T-helper 17 cell (primary cell): ENCODE measurements at regions not wholly inside any gene's neighbourhood (a gene's known extent, or its start where the extent isn't known, plus 50 kb on each side); places are given as distances from the start of the nearest gene placed in this dataset.

Experiments
- ATAC-seq: fragments of 150-1000 bp; cut with Tn5 transposase; 2 replicates; pipeline ENCODE4 v1.10.0; 2021; ENCODE audit warnings: mild to moderate bottlenecking, moderate library complexity
- DNase-seq, 3 donors: peaks; one replicate each; pipeline versions ENCODE4 v3.0.0 to v3.0.0-alpha.2; 2020 to 2021
- H3K9me3 ChIP-seq: one replicate; pipeline ENCODE4 v1.7.0; 2013; ENCODE audit warnings: low read length, mild to moderate bottlenecking; ENCODE audit not compliant: control insufficient read depth, poor library complexity, severe bottlenecking
- H3K27ac Mint-ChIP-seq: one replicate; pipeline ENCODE4 v1.8.0; 2022; ENCODE audit warnings: mild to moderate bottlenecking, moderate library complexity, mixed read lengths
- H3K27me3 Mint-ChIP-seq: one replicate; pipeline ENCODE4 v1.8.0; 2022; ENCODE audit warnings: mixed read lengths
- H3K36me3 Mint-ChIP-seq: one replicate; pipeline ENCODE4 v1.8.0; 2022; ENCODE audit warnings: low read depth, mixed read lengths
- H3K4me1 Mint-ChIP-seq: one replicate; pipeline ENCODE4 v1.8.0; 2022; ENCODE audit warnings: mild to moderate bottlenecking, mixed read lengths
- H3K4me3 Mint-ChIP-seq: one replicate; pipeline ENCODE4 v1.8.0; 2022; ENCODE audit warnings: mild to moderate bottlenecking, moderate library complexity, mixed read lengths

DNA sequence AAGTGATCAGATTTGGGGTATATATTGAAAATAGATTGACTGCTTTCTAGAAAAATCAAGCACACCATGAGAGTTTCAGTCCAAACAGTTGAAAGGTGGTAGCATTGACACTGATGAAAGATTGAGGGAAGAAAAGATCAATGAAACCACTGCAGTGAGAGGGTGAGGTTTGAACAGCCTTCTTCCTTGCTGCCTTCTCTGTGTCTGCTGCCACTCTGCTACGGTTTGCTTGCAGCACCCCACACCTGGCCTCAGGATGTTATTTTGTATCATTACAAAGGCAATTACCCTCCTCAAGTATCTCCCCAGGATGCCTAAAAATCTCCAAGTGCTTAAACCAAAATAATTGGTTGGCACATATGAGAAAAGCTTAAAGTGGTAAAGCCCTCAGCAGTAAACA is 683.6 kb upstream of the ARPP21 start:
- DNase-seq (no peak), ATAC-seq (no peak)
- Mint-ChIP-seq H3K36me3 (no peaks in the 10 kb centered on the region), H3K4me1 (no peaks in the 10 kb centered on the region), H3K27me3 (no peaks in the 10 kb centered on the region), H3K4me3 (no peak overlapping the region), H3K27ac (no peak overlapping the region)
- H3K9me3 ChIP-seq = no peaks in the 10 kb centered on the region

DNA sequence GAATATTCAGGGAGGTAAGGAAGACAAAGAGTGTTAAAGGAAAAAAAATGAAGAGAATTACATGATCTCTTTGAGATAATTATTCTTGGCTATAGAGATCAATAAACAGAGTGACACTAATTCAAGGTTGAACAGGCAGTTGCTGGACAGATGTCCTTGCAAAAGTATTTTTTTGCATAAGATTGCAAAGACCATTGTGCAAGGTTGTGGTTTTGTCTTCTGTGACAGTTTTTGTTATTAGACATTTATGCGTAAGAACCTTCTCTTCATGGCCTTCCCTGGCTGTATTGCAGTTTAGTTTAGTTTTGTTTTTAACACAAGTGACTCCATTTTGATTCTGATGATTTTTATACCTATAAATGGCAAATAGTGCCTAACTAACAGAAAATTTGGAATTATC is 682.8 kb upstream of the ARPP21 start:
- H3K9me3 ChIP-seq = no peaks in the 10 kb centered on the region
- Mint-ChIP-seq H3K36me3 (no peaks in the 10 kb centered on the region), H3K4me3 (no peak overlapping the region), H3K4me1 (no peaks in the 10 kb centered on the region), H3K27ac (no peak overlapping the region), H3K27me3 (no peaks in the 10 kb centered on the region)
- ATAC-seq (no peak), DNase-seq (no peak)

DNA sequence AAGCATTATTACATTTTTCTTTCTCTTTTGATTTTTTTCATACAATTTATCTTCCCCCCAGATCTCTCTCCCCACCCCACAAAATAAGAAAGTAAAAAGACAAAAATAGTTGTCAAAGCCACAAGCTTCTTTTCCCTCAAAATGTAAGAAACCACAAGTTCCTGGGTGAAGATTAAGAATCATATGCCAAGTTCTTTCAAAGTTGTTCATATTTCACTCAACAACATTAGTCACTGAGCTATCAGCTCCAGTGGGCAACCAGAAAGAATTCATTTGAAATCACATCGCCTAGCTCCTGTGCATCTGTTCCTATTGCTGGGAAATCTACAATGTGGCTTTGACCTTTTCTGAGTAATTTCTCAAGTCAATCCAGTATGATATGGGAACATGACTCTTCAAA is 681.6 kb upstream of the ARPP21 start:
- no peaks in the 10 kb centered on the region for H3K4me1 Mint-ChIP-seq

DNA sequence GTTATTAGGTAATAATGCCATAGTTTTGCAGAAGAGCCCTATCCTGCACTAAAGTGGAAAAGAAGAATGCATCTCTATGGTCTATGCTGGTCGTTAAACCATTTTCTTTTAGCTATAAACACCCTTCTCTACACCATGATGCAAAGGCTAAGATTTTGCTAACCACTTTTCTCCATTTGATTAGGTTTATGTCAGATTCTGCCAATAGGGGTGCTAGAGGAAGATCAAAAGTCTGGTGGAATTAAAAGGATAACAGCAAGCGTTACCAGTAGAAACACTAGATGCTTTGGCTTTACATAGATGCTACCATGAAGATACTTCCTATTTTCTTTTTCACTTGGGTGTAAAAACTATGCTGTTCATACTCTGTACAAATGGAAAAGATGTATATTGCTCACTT is 669.8 kb upstream of the ARPP21 start:
- Mint-ChIP-seq H3K36me3 (no peaks in the 10 kb centered on the region), H3K4me3 (no peak overlapping the region), H3K4me1 (no peaks in the 10 kb centered on the region)

More for the DNA sequence above, 681.6 kb upstream of the ARPP21 start:
- no peaks in the 10 kb centered on the region for H3K36me3 Mint-ChIP-seq
- no peak for ATAC-seq
- no peak overlapping the region for H3K4me3 Mint-ChIP-seq
- H3K27me3 Mint-ChIP-seq = no peaks in the 10 kb centered on the region
- no peak overlapping the region for H3K27ac Mint-ChIP-seq
- H3K9me3 ChIP-seq = no peaks in the 10 kb centered on the region
- no peak for DNase-seq

DNA sequence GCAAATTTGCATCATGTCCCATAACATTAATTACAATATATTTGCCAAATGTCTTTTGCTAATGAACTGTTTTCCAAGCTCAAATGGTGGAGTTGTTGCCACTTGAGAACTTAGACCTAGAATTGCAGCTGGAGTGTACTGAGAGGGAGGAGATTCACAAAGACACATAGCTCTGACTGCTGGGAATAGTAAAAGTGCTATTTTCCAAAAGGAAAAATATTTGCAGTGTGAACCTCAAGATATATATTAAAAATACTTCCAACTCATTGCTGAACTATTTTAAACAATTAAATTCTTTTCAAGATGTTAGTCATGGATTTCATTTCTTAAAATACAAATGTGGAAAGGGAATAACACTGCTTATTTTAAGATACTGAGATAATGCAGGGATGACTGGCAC is 666.8 kb upstream of the ARPP21 start:
- H3K36me3 Mint-ChIP-seq = no peaks in the 10 kb centered on the region
- H3K27ac Mint-ChIP-seq = no peak overlapping the region
- H3K9me3 ChIP-seq = peaks cover 3% of the 10 kb centered on the region
- DNase-seq (no peak), ATAC-seq (no peak)
- H3K27me3 Mint-ChIP-seq = no peaks in the 10 kb centered on the region
- no peaks in the 10 kb centered on the region for H3K4me1 Mint-ChIP-seq
- no peak overlapping the region for H3K4me3 Mint-ChIP-seq

More for the DNA sequence above, 669.8 kb upstream of the ARPP21 start:
- H3K9me3 ChIP-seq = peaks cover 3% of the 10 kb centered on the region
- Mint-ChIP-seq H3K27me3 (no peaks in the 10 kb centered on the region), H3K27ac (no peak overlapping the region)
- no peak for ATAC-seq
- DNase-seq = no peak

DNA sequence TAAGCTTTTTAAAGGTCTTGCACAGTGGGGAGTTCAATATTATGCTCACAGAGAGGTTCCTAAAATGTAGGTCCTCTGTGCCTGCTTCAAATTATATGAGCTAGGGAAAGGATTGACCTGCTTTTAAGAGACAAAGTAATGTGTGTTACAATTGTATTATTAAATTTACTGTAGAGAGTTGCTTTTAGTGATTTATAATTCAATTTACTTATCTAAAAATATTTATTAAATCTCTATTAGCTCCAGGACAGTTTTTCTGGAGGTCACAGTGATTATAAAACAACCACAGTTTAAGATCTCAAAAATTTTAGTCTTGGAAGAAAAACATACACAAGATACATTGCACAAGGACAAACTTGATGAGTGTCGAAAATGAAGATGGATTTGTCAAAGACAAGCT is 665.7 kb upstream of the ARPP21 start:
- Mint-ChIP-seq H3K36me3 (no peaks in the 10 kb centered on the region), H3K4me3 (no peak overlapping the region), H3K27ac (no peak overlapping the region)

DNA sequence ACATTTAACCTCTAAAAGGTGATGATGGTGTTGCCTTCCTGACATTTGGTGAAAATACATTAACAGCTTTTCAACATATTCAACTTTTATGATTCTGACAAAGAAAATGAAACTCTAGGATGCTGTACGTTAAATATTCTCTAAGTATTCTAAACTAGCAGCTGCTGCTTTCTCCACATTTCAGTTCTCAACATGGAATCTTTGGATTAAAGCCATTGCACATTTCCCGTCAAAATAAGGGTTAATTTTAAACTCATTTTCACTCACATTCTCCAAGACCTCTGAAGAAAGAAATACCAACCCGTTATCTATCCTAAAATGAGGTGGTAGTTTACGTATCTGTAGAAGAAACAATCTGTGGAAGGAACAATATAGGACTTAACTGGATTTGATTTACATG is 655.7 kb upstream of the ARPP21 start:
- Mint-ChIP-seq H3K27ac (no peak overlapping the region), H3K36me3 (no peaks in the 10 kb centered on the region), H3K4me1 (no peaks in the 10 kb centered on the region), H3K27me3 (no peaks in the 10 kb centered on the region), H3K4me3 (no peak overlapping the region)
- no peak for DNase-seq
- no peak for ATAC-seq
- H3K9me3 ChIP-seq = no peaks in the 10 kb centered on the region

More for the DNA sequence above, 665.7 kb upstream of the ARPP21 start:
- H3K9me3 ChIP-seq = no peaks in the 10 kb centered on the region
- Mint-ChIP-seq H3K4me1 (no peaks in the 10 kb centered on the region), H3K27me3 (no peaks in the 10 kb centered on the region)
- ATAC-seq (no peak), DNase-seq (no peak)

DNA sequence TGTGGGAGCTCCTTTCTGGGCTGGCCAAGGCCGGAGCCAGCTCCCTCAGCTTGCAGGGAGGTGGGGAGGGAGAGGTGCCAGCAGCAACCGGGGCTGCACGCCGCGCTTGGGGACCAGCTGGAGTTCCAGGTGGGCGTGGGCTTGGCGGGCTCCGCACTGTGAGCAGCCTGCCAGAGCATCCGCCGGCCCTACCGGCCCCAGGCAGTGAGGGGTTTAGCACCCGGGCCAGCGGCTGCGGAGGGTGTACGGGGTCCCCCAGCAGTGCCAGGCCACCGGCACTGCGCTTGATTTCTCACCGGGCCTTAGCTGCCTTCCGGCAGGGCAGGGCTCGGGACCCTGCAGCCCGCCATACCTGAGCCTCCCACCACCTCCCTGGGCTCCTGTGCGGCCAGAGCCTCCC is 651.0 kb upstream of the ARPP21 start:
- Mint-ChIP-seq H3K36me3 (no peaks in the 10 kb centered on the region), H3K4me1 (no peaks in the 10 kb centered on the region), H3K27me3 (no peaks in the 10 kb centered on the region), H3K4me3 (no peak overlapping the region), H3K27ac (no peak overlapping the region)
- no peak for DNase-seq
- ATAC-seq = no peak
- H3K9me3 ChIP-seq = no peaks in the 10 kb centered on the region

DNA sequence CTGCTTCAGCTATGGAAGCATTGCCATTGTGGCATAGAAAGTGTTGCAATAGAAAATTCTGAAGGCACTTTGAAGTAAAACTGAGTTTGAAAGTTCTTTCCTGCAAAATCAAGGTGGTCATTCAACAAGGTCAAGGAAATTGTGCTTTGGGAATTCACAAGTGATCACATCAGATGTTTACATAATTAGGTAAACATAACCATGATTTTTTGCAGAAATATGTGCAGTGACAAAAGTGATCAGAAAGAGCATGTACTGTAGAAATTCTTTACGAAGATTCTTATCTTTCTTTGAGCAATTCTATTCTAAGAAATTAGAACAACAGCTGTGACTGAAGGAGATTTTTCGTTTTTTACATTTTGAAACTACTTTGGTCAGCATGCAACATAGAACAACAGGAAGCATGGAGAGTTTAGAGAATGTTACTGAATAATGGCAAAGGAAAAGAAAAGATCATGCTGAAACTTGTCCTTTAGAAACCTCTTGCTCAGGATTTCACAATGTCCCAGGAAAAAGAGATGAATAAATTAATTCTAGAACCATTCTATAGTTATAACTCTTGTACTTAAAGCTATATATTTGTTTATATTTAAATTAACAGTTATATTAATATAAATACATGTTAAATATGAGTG is 643.4 kb upstream of the ARPP21 start:
- no peaks in the 10 kb centered on the region for H3K4me1 Mint-ChIP-seq
- no peaks in the 10 kb centered on the region for H3K27me3 Mint-ChIP-seq

DNA sequence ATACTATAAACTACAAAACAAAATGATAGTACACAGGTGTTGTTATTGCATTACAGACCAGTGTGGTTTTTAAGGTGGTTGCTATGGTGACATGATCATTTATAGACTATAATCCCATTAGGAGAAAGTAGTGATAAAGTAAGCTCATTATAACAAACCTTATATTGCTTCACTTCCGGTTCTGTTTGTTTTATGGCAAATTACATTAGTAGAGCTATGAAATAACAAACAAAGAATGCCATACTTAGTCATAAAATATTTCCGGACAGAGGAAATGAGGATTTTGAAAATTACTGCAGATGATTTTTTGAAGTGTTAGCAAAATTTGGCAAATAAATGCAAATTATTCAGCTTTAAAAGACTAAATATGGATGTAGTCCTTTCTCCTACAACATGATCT is 640.4 kb upstream of the ARPP21 start:
- no peaks in the 10 kb centered on the region for H3K27me3 Mint-ChIP-seq
- H3K27ac Mint-ChIP-seq = no peak overlapping the region
- ATAC-seq = no peak

More for the DNA sequence above, 643.4 kb upstream of the ARPP21 start:
- DNase-seq (no peak), ATAC-seq (no peak)
- Mint-ChIP-seq H3K36me3 (no peaks in the 10 kb centered on the region), H3K4me3 (no peak overlapping the region), H3K27ac (no peak overlapping the region)
- no peaks in the 10 kb centered on the region for H3K9me3 ChIP-seq

DNA sequence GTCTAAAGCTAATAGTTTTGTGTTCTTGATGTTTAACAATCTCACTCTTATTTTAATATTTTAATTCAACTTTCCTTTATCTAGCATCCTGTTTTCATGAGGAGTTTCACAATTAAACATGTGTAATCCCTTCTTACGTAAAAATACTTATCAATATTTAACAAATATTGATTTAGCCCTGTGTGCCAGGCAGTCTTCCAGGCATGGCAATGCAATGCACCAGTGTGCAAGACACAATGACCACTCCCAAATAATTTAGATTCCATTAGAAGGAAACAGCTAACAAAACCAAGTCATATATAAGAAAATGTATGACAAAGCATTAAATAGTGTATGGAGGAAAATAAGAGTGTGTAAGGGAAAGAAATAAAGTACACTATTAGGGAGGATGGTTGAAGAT is 627.1 kb upstream of the ARPP21 start:
- Mint-ChIP-seq H3K36me3 (no peaks in the 10 kb centered on the region), H3K4me3 (no peak overlapping the region), H3K4me1 (no peaks in the 10 kb centered on the region), H3K27me3 (no peaks in the 10 kb centered on the region), H3K27ac (no peak overlapping the region)
- no peaks in the 10 kb centered on the region for H3K9me3 ChIP-seq
- no peak for ATAC-seq
- no peak for DNase-seq

More for the DNA sequence above, 640.4 kb upstream of the ARPP21 start:
- Mint-ChIP-seq H3K4me1 (no peaks in the 10 kb centered on the region), H3K4me3 (no peak overlapping the region), H3K36me3 (no peaks in the 10 kb centered on the region)
- DNase-seq = no peak
- no peaks in the 10 kb centered on the region for H3K9me3 ChIP-seq

DNA sequence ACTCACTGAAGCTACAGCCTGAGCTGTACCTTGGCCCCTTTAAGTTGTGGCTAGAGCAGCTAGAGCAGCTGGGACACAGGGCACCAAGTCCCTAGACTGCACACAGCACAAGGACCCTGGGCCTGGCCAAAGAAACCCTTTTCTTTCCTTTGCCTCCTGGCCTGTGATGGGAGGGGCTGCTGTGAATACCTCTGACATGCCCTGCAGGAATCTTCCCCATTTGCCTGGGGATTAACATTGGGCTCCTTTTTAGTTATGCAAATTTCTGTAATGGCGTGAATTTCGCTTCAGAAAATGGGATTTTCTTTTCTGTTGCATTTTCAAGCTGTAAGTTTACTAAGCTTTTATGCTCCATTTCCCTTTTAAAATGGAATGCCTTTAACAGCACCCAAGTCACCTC is 611.2 kb upstream of the ARPP21 start:
- H3K27ac Mint-ChIP-seq = no peak overlapping the region

DNA sequence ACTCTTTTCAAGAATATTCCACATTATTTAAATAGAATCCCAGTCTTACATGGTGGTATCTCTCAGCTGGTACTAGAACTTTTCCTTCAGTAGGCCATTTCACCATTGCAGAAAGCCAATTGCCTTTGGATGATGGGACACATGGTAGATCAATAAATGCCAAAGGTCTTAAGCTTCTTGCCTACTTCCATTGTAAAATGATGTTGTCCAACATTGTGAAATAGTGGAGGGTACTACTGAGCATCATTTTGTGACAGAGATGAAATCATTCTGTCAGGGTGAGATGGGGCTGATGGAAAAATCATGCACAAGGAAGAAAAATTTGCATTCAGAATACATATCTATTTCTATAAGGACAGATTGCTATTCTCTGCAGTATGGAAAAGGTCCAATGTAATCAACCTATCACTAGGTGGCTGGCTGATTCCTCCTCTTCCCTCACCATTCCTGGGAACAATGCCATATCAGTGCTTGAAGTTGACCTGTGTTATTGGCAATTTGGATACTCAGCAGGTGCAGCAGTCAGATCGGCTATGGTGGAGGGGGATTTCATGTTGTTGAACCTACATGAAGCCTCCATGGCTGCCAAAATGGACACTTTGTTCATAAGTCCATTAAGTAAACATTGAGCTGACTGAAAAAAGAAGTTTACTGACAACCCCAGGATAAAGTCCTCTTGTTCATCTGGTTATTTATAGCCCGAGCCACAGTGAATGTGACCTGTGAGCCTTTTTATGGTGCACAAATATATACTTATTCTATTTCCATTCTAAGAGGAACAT is 596.9 kb upstream of the ARPP21 start:
- H3K27me3 Mint-ChIP-seq = no peaks in the 10 kb centered on the region
- no peak overlapping the region for H3K27ac Mint-ChIP-seq

More for the DNA sequence above, 611.2 kb upstream of the ARPP21 start:
- no peaks in the 10 kb centered on the region for H3K9me3 ChIP-seq
- H3K4me1 Mint-ChIP-seq = no peaks in the 10 kb centered on the region
- H3K4me3 Mint-ChIP-seq = no peak overlapping the region
- DNase-seq = no peak
- H3K36me3 Mint-ChIP-seq = no peaks in the 10 kb centered on the region
- H3K27me3 Mint-ChIP-seq = no peaks in the 10 kb centered on the region
- ATAC-seq = no peak

DNA sequence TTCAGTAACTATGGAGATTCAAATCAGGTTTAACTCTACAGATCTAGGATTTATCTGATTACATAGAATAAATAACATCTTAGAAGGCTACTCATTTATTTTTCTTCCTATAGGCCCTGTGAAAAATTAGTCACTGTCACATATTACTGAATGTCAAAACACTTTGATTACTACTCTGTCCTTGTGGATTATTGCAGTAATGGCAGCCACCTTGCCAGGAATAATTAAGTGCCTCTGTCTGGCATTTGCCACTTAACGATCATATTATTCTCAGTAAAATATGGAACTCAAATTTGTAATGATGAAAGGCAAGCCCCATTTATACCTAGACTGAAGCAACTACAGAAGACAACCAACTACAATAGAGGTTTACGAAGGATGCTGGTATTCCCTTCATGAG is 596.3 kb upstream of the ARPP21 start:
- ATAC-seq (no peak), DNase-seq (no peak)
- Mint-ChIP-seq H3K27me3 (no peaks in the 10 kb centered on the region), H3K4me3 (no peak overlapping the region), H3K27ac (no peak overlapping the region), H3K4me1 (no peaks in the 10 kb centered on the region), H3K36me3 (no peaks in the 10 kb centered on the region)
- H3K9me3 ChIP-seq = peaks cover 2% of the 10 kb centered on the region

More for the DNA sequence above, 596.9 kb upstream of the ARPP21 start:
- H3K4me1 Mint-ChIP-seq = no peaks in the 10 kb centered on the region
- ATAC-seq (no peak), DNase-seq (no peak)
- H3K4me3 Mint-ChIP-seq = no peak overlapping the region
- H3K36me3 Mint-ChIP-seq = no peaks in the 10 kb centered on the region
- peaks cover 2% of the 10 kb centered on the region for H3K9me3 ChIP-seq
